ENCODE measurements at regions not wholly inside any gene's neighbourhood (a gene's known extent, or its start where the extent isn't known, plus 50 kb on each side); places are given as distances from the start of the nearest gene placed in this dataset.
"Not testable (repeated sequence)": the region's sequence is repeated elsewhere in the genome, so short reads cannot be mapped to it uniquely, and the experiment has no call there.

DNA sequence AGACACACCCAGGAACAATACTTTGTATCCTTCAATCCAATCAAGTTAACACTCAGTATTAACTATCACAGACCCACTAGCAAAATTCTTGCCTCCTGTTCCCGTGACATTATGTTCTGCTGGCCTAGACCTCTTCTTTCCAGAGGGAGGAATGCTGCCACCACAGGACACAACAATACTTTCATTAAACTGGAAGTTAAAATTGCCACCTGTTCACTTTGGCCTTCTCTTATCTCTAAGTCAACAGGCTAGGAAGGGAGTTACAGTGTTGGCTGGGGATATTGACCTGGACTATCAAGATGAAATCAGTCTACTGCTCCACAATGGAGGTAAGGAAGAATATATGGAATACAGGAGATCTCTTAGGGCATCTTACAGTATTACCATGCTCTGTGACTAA lies 1000.4 kb upstream of the GBE1 start:
- no peak for DNase-seq (ENCODE audit: low read depth)

DNA sequence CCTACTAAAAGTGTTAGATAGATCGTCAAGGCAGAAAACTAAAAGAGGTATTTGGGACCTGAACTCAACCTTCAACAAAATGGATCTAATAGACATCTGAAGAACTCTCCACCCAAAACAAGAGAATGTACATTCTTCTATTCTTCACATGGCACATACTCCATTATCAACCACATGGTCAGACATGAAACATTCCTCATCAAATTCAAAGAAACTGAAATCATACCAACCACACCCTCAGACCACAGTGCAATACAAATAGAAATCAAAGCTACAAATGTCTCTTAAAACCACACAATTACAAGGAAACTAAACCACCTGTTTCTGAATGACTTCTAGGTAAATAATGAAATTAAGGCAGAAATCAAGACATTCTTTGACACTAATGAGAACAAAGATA lies 984.1 kb upstream of the GBE1 start:
- DNase-seq (ENCODE audit: low read depth) = no peak

DNA sequence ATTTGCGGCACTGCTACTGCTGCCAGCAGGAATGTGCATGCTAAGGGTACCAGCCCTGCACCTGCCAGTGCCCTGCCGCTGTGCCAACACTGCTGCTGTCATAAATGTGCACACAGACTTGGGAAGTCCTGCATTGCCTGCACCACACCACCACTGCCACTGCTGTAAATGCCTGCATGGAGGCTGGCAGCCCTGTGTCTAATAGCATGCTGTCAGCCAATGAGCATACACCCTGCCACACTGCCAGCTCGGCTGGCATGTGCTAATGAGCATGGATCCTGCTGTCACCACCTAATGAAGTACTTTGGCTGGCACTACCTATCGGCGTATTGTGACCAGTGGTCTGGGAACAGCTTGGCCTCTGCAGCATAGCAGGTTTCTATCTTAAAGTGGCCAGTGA lies 981.8 kb upstream of the GBE1 start:
- DNase-seq (ENCODE audit: low read depth) = no peak

DNA sequence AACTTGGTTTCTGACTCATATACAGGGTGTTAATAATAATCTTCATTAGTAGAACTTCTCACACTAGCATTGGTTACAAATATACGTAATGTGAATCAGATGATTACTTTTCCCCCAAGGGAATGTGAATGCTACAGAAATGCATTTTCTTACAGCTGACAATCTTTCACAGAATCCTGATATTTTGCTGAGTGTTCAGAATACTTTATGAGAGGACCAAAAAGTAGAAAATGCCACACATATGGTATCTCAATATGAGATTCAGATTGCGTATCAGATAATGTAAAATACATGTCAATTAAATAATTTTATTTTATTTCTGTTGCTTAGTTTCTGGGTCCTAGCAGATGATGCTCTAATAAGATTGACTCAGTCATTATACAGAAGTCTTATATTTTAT lies 979.9 kb upstream of the GBE1 start:
- DNase-seq (ENCODE audit: low read depth) = no peak

DNA sequence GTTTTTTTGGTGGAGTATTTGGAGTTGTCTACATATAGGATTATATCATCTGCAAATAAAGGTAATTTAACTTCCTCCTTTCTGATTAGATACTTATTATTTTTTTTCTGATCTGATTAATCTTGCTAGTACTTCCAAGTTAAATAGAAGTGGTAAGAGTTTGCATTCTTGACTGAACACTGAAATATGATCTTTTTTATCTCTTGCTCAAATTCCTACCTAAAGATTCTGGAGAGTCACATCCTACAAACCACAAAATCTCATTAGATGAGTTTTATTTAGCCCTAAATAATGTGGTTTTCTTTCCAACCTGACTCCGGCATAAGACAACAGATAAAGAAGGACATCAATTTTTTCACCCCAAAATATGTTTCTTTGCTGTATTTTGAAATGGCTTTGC lies 977.9 kb upstream of the GBE1 start:
- no peak for DNase-seq (ENCODE audit: low read depth)

DNA sequence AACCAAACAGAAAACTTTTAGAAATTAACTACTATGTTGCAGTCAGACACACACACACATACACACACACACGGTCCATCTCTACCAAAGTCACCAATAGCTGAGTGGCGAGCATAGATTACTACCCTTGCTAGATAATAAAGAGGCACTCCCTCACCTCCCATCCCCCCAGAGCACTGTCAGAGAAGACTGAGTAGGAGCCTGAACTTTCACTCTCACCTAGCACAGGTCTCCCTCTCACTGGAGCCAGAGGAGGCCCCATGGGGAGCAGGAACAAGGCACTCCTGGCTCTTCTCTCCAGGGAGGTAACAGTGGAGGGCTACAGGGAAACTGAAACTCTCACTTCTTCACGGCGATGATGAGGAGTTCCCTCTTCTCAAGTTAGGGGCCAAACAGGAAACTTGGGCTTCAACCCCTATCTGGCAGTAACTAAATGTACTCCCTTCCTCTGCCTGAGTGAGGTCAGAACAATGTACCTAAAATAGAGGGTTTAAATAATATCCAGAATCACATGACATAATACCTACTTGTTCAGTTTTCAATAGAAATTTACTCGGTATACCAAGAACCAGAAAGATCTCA lies 975.3 kb upstream of the GBE1 start:
- DNase-seq (ENCODE audit: low read depth) = no peak

DNA sequence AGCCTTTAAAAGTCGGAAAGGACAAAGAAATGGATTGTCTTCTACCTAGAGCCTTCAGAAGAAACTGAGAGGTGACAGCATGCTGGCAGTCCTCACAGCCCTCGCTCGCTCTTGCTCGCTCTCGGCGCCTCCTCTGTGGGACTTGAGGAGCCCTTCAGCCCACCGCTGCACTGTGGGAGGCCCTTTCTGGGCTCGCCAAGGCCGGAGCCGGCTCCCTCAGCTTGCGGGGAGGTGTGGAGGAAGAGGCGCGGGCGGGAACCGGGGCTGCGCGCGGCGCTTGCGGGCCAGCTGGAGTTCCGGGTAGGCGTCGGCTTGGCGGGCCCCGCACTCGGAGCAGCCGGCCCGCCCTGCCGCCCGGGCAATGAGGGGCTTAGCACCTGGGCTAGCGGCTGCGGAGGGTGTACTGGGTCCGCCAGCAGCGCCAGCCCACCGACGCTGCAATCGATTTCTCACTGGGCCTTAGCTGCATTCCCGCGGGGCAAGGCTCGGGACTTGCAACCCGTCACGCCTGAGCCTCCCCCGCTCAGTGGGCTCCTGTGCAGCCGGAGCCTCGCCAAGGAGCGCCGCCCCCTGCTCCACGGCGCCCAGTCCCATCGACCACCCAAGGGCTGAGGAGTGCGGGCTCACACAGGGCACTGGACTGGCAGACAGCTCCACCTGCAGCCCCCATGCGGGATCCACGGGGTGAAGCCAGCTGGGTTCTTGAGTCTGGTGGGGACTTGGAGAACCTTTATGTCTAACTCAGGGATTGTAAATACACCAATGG lies 953.8 kb upstream of the GBE1 start:
- DNase-seq (ENCODE audit: low read depth) = no peak

DNA sequence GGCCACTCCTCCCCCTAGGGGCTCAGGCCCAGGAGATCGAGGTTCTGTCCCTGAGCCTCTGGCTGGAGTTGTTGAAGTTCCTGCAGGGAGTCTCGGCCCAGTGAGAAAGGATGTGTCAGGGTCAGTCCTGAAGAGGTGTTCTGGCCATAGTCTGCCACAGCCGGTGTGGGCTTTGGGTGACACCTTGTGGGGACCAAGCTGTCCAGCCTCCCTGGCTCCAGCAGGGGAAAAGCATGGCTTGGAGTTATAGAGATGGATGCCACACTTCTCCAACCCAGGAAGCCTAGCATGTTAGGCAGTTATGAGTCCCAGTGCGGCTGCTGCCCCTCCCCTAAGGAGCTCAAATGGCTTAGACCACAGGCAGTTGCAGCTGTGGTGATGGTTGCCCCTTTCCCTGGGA lies 945.6 kb upstream of the GBE1 start:
- DNase-seq (ENCODE audit: low read depth) = no peak

DNA sequence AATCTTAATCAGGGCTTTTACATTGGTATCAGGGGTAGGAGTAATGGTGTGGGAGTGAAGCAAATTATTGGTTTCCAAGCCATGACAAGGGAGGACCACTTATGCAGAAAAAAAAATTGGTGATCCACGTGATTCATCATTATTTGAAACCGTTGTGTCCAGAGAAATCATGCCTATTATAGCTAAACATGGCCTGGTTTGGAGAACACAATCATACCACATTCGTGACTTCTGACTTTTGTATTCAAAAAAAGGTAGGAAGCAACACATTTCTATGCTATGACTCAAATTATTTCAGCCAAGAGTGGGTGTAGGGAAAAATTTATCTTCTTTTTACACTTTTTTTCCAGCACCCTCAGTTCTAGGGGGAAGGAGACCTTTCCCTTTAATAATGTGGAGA lies 924.3 kb upstream of the GBE1 start:
- DNase-seq (ENCODE audit: low read depth) = no peak

DNA sequence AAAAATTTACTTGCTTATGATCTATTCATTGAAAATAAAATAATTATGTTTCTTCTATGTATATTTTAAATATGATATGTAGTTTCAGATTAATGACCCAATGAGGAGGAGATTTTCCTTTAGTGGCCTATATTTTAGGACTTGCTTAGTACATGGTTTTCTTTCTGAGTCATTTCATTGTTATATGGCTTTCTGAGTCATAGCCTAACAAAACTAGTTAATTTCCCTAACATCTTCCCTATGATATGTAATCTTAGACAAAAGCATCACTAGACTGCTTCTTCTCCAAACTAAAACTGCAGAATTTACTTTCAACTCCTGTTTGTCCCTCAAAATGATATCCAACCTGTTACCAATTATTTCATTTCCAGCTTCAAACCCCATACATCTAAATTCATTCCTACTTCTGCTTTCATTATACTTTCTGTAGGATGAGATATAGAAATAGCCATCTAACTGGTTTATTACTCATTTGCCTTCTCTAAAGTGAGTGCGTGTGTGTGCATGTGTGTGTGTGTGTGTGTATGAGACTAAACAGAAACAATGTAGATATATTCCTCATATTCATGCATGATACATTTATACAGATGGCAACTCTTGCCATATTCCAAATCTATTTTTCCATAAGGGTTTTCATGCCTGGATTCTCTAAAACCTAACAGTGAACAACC lies 915.0 kb upstream of the GBE1 start:
- no peak for DNase-seq (ENCODE audit: low read depth)

DNA sequence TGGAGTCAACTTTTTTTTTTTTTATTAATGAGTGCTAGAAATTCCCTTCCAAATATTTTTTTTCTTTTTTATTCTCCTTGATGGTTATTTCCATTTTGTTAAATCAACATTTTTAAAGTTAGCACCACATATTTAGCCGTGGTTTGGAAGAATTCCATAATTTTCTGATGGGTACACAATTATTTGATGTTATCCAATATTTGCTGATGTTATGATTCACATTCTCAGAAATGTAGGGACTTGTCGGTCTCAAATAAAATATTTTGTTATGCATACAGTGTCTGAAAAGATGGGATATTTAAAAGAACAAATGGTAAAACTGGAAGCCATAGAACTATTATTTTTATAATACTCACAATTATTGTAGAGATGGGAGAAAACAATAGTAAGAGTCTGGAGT lies 911.5 kb upstream of the GBE1 start:
- no peak for DNase-seq (ENCODE audit: low read depth)

DNA sequence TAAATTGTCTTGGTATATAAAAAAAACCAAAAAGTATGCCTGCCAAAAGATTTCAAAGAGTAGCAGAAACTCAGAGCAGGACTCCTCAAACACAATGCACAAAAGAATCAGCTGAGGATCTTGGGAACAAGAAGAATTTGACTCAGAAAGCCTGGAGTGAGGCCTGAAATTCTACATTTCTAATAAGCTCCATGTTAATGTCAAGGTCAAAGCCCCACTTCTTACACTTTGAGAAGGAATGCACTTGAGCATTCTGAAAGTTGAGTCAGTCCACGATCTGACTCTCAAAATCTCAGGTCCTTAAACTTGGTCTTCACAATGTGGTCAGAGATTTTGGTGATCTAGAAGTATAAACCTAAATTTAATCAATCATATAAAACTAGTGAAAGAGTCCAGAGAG lies 910.0 kb upstream of the GBE1 start:
- no peak for DNase-seq (ENCODE audit: low read depth)

DNA sequence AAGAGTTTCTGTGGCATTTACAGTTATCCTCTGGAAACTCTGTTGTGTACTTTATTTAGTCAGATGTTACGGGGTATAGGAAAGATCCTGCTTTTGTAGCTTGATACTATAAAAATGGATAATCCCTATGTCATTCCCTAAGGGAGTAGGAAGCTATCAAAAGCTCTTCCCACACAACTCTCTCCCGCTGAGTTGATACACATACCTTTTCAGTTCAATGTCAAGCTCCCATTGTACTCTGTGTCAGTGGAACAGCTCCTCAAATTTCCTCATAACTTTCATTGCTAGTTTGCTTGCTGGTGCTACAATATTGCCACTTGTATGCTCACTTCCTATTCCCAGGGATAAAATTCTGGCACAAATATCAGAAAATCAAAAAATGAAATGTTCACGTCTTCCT lies 893.3 kb upstream of the GBE1 start:
- no peak for DNase-seq (ENCODE audit: low read depth)

DNA sequence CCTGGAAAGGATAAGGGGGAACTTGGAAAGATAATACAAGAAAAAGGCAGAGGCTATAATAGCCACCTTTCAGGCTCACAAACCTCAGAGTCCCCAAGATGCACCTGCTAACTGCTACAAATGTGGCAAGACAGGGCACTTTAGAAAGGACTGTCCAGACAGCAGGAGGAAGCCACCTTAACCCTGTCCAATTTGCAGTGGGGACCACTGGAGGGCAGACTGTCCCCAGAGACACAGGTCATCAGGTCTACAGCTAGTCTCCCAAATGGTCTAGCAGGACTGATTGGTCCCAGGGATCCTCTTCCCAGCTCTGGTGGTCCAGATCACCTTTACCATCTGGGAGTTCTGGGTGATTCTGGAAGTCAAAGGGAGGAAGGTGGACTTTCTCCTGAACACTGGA lies 882.5 kb upstream of the GBE1 start:
- no peak for DNase-seq (ENCODE audit: low read depth)

DNA sequence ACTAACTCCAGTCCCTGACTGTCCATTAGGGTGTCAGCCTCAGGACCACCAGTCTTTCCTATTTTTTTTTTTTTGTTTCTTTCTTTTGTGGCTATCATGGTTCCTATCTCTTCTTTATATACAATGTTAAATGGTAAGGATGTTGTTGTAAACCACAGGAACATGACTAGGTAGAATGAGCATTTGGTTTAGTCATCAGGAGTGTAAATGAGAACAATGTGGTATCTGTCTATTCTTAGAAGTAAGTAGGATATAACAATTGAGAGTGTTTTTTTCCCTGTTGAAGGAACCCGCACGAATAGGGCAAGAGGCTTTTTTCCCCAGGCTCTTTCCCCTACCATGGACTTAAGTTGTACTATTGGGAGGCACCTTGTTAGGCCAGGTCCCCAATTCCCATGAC lies 880.3 kb upstream of the GBE1 start:
- DNase-seq (ENCODE audit: low read depth) = no peak

DNA sequence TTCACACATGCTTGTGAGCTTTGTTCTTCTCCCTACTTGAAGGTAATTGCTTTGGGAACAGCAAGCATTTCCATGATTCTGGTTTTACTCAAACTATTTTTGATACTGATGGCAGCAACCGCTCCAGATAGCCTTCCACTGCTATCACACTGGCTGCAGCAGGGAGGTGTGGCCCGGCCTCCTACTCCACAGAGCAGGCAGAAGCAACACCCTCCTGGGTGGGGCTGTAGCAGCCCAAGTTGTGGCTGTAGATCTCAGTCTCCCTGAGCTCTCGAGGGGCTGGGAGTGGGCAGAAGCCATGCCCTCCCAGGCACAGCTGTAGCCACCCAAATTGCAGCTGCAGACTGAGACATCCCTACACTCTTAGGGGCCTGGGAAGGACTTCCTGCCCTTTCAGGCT lies 878.8 kb upstream of the GBE1 start:
- DNase-seq (ENCODE audit: low read depth) = no peak

DNA sequence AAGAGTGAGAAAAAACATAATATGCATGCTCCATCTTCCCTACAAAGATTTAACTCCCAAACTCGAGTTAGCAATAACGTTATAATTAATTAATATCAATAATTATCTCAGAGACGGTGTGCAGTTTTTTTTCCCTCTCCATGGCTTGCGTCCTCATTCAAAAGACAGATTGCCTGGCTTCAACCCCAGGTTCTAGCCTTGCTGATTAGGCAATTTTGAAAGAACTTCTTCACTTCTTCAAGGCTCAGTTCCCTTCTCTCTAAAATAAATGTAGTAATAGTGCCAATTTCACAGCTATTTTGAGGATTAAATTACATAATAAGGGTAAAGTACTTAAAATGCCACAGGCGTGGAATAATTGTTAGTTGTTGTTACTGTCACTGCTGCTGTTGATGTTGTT lies 876.1 kb upstream of the GBE1 start:
- no peak for DNase-seq (ENCODE audit: low read depth)

DNA sequence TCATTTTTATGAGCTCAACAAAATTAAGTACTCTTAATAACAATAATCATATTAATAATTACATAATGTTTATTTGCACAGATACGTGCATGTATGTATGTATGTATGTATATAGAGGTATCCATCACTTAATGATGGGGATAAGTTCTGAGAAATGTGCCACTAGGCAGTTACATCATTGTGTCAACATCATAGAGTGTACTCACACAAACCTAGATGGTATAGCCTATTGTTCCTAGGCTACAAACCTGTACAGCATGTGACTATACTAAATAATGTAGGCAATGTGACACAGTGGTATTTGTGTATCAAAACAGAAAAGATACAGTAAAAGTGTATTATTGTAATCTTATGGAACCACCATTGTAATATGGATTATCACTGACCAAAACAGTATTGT lies 874.7 kb upstream of the GBE1 start:
- no peak for DNase-seq (ENCODE audit: low read depth)

DNA sequence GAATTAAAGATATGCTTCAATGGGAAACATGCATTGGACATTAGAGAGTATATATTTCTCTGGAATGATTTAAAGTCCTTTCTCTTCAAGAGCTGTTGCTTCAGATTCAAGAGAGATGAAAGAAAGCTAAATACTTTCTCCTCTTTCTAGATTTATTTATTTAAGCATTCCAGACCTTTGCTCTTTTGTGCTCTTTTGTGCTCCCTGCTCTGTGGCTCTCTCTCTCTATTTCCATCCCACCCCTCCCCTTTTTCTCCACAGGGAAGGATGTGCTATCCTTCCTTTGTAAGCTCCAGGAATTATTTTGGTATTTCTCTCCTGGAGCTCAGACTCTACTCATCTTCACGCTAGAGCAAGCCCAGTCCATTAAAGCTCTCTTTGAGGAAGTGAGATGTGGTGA lies 871.9 kb upstream of the GBE1 start:
- DNase-seq (ENCODE audit: low read depth) = no peak

DNA sequence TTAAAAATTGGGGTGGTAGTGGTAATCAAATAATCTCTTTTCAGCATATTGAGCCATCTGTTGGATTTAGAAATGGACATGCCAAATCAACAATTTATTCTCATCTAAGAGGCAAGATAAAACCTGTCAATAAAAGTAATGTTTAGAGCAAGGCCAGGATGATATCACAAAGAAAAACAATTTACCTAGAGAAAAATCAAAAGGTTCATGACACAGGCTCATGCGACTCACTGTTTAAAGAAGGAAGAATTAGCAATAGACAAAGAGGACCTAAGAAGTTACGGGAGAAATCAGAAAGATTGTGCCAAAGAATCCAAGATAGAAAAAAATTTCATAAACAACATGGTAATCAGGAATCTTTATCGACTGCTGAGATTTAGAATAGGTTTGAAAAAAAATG lies 868.5 kb upstream of the GBE1 start:
- no peak for DNase-seq (ENCODE audit: low read depth)

DNA sequence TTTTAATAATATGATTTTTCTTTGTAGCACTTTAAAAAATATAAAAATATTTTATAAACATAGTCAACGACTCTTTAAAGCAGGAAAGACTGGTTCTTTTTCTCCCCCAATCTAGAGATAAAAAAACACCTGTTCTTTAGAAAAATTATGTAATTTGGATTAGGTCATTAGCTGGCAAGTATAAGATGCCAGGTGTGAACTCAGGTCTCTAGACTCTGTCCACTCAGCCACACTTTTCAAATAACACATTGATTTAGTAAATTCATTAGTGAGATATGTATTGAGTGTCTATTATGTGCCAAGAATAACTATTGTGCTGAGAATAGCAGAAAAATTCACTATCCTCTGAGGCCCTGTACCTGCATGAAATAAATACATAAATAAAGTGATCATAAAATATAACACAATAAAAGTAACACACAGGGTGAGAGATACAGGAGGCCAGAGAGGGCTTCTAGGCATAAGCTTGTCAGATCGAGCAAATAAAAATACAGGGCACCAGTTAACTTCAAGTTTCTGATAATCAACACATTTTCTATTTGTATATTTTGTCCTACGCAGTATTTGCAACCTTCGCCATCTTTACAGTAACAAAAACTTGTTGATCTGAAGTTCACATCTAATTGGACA lies 867.1 kb upstream of the GBE1 start:
- DNase-seq (ENCODE audit: low read depth) = no peak

DNA sequence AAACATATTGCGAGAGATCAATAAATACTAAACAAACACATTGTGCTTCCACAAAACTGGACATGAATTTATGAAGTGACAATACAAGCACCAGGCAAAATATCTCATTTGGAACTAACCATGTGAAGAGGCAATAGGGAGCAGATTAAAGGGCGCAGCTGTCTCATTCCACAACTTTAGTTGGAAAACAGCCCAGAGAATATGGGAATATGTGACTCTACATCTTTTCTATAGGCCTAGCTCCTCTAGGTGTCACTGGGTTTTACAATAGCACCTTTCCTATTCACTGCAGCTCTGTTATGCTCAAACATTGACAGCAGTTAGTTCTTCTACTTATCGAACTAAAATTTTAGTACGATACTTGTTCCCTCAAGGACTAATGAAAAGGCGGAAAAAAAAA lies 866.3 kb upstream of the GBE1 start:
- no peak for DNase-seq (ENCODE audit: low read depth)

DNA sequence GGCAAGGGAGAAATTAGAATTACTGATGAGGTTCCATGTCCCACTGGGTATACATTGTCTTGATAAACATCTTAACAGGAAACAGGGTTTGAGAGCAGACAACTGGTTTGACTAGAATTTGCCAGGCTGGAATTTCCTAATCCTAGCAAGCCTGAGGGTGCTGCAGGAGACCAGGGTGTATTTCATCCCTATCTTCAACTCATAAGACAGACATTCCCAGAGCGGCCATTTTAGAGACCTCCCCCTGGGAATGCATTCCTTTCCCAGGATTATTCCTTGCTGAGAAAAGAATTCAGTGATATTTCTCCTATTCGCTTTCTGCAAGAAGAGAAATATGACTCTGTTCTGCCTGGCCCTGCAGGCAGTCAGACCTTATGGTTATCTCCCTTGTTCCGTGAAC lies 859.3 kb upstream of the GBE1 start:
- not testable (repeated sequence) for DNase-seq (ENCODE audit: low read depth)

Data from activated T-cell treated with anti-CD3 and anti-CD28 coated beads for 48 hours (primary cell).